Smooth muscle cell of the brain vasculature (primary cell): ENCODE measurements at regions not wholly inside any gene's neighbourhood (a gene's known extent, or its start where the extent isn't known, plus 50 kb on each side); places are given as distances from the start of the nearest gene placed in this dataset.

Source experiments
- DNase-seq: peaks from one replicate; pipeline ENCODE4 v3.0.0-alpha.2; 2012; ENCODE audit warnings: low read depth, low spot score

- no peak for DNase-seq
These were observed 484.3 kb upstream of the LRATD1 start for GRCh38 chr2:14148216-14148615.

- DNase-seq: no peak
These were observed 474.7 kb upstream of the LRATD1 start for GRCh38 chr2:14157816-14158215.

GRCh38 chr2:14180333-14180732, 452.2 kb upstream of the LRATD1 start:
- DNase-seq: no peak

GRCh38 chr2:14182227-14182946, 450.1 kb upstream of the LRATD1 start:
- no peak for DNase-seq

- no peak for DNase-seq
These were observed 446.6 kb upstream of the LRATD1 start for GRCh38 chr2:14185906-14186305.

GRCh38 chr2:14188446-14188845, 444.1 kb upstream of the LRATD1 start:
- no peak for DNase-seq

GRCh38 chr2:14189929-14190328, 442.6 kb upstream of the LRATD1 start:
- no peak for DNase-seq

- no peak for DNase-seq
These were observed 438.3 kb upstream of the LRATD1 start for GRCh38 chr2:14194233-14194632.

GRCh38 chr2:14197293-14197692, 435.2 kb upstream of the LRATD1 start:
- DNase-seq: no peak

GRCh38 chr2:14199040-14199439, 433.5 kb upstream of the LRATD1 start:
- DNase-seq: no peak

- no peak for DNase-seq
These were observed 413.2 kb upstream of the LRATD1 start for GRCh38 chr2:14219306-14219705.

- no peak for DNase-seq
These were observed 412.4 kb upstream of the LRATD1 start for GRCh38 chr2:14220101-14220500.

GRCh38 chr2:14221466-14221865, 411.1 kb upstream of the LRATD1 start:
- DNase-seq: no peak

GRCh38 chr2:14223576-14223975, 408.9 kb upstream of the LRATD1 start:
- no peak for DNase-seq

- DNase-seq: no peak
These were observed 401.1 kb upstream of the LRATD1 start for GRCh38 chr2:14231391-14231898.

GRCh38 chr2:14232217-14232616, 400.3 kb upstream of the LRATD1 start:
- no peak for DNase-seq

GRCh38 chr2:14234911-14235310, 397.6 kb upstream of the LRATD1 start:
- DNase-seq: no peak

- DNase-seq: no peak
These were observed 396.9 kb upstream of the LRATD1 start for GRCh38 chr2:14235667-14236066.

GRCh38 chr2:14237902-14238301, 394.6 kb upstream of the LRATD1 start:
- no peak for DNase-seq

GRCh38 chr2:14239605-14240004, 392.9 kb upstream of the LRATD1 start:
- no peak for DNase-seq

GRCh38 chr2:14240868-14241267, 391.6 kb upstream of the LRATD1 start:
- DNase-seq: no peak

- DNase-seq: no peak
These were observed 386.6 kb upstream of the LRATD1 start for GRCh38 chr2:14245901-14246300.

GRCh38 chr2:14255135-14255820, 377.2 kb upstream of the LRATD1 start:
- no peak for DNase-seq
